ENCODE measurements at regions not wholly inside any gene's neighbourhood (a gene's known extent, or its start where the extent isn't known, plus 50 kb on each side); places are given as distances from the start of the nearest gene placed in this dataset.
"Not testable (repeated sequence)": the region's sequence is repeated elsewhere in the genome, so short reads cannot be mapped to it uniquely, and the experiment has no call there.

- DNase-seq, result no peak
- intact Hi-C loops (cut with DNase I), result no loop called here
Observed at GRCh38 chr1:213444224-213444623, 393.2 kb downstream of the RPS6KC1 start.

GRCh38 chr1:213446496-213446895 lies 395.5 kb downstream of the RPS6KC1 start:
- no peak for DNase-seq
- intact Hi-C loops (cut with DNase I), result no loop called here

GRCh38 chr1:213448360-213448759 lies 397.3 kb downstream of the RPS6KC1 start:
- intact Hi-C loops (cut with DNase I), result no loop called here
- no peak for DNase-seq

GRCh38 chr1:213448776-213449175 lies 397.7 kb downstream of the RPS6KC1 start:
- no peak for DNase-seq
- intact Hi-C loops (cut with DNase I), result no loop called here

- DNase-seq, result no peak
- intact Hi-C loops (cut with DNase I), result no loop called here
Observed at GRCh38 chr1:213452501-213452900, 401.5 kb downstream of the RPS6KC1 start.

- intact Hi-C loops (cut with DNase I), result no loop called here
- peak in 13 of 42 donors; percentile 9 to 43 (median 14) for DNase-seq
Observed at GRCh38 chr1:213457186-213457585, 406.1 kb downstream of the RPS6KC1 start.

- DNase-seq, result no peak
- intact Hi-C loops (cut with DNase I), result no loop called here
Observed at GRCh38 chr1:213457733-213458132, 406.7 kb downstream of the RPS6KC1 start.

- intact Hi-C loops (cut with DNase I); DNase-seq: not testable (repeated sequence)
Observed at GRCh38 chr1:213462374-213462773, 411.3 kb downstream of the RPS6KC1 start.

GRCh38 chr1:213464786-213465460 lies 413.9 kb downstream of the RPS6KC1 start:
- intact Hi-C loops (cut with DNase I), result no loop called here
- DNase-seq, result no peak

GRCh38 chr1:213466541-213466940 lies 415.5 kb downstream of the RPS6KC1 start:
- intact Hi-C loops (cut with DNase I), result no loop called here
- DNase-seq, result no peak

- peak in 20 of 42 donors; percentile 4 to 46 (median 21) for DNase-seq
- intact Hi-C loops (cut with DNase I), result no loop called here
Observed at GRCh38 chr1:213474054-213474453, 423.0 kb downstream of the RPS6KC1 start.

GRCh38 chr1:213481395-213481794 lies 430.4 kb downstream of the RPS6KC1 start:
- intact Hi-C loops (cut with DNase I), result no loop called here
- no peak for DNase-seq

- intact Hi-C loops (cut with DNase I), result no loop called here
Observed at GRCh38 chr1:213484333-213484732, 433.3 kb downstream of the RPS6KC1 start.

GRCh38 chr1:213484758-213485157 lies 433.7 kb downstream of the RPS6KC1 start:
- no peak for DNase-seq
- intact Hi-C loops (cut with DNase I), result no loop called here

More at GRCh38 chr1:213484333-213484732, 433.3 kb downstream of the RPS6KC1 start:
- no peak for DNase-seq

GRCh38 chr1:213486488-213486887 lies 435.4 kb downstream of the RPS6KC1 start:
- intact Hi-C loops (cut with DNase I), result no loop called here
- DNase-seq, result no peak

GRCh38 chr1:213491468-213491867 lies 440.4 kb downstream of the RPS6KC1 start:
- no peak for DNase-seq
- intact Hi-C loops (cut with DNase I), result no loop called here

- intact Hi-C loops (cut with DNase I), result no loop called here
- no peak for DNase-seq
Observed at GRCh38 chr1:213492161-213493041, 441.4 kb downstream of the RPS6KC1 start.

- DNase-seq, result no peak
- intact Hi-C loops (cut with DNase I), result no loop called here
Observed at GRCh38 chr1:213499444-213499843, 448.4 kb downstream of the RPS6KC1 start.

GRCh38 chr1:213507472-213508223 lies 456.6 kb downstream of the RPS6KC1 start:
- intact Hi-C loops (cut with DNase I), result no loop called here
- DNase-seq, result no peak

GRCh38 chr1:213511173-213511572 lies 460.1 kb downstream of the RPS6KC1 start:
- intact Hi-C loops (cut with DNase I), result no loop called here
- no peak for DNase-seq
